HL-60 (cell line): ENCODE measurements at regions not wholly inside any gene's neighbourhood (a gene's known extent, or its start where the extent isn't known, plus 50 kb on each side); places are given as distances from the start of the nearest gene placed in this dataset.

Source experiments
- DNase-seq, 2 experiments: peaks; one replicate each; pipeline ENCODE4 v3.0.0-alpha.2; 2010 to 2020; ENCODE audit warnings: low read depth in 1 of 2, low spot score in 1 of 2
- H3K27ac ChIP-seq: fragments of 250-450 bp; sonication (Bioruptor Pico); replicated peaks from 2 replicates; pipeline ENCODE4 v1.5.1; 2020; ENCODE audit warnings: mild to moderate bottlenecking, moderate library complexity
- H3K27me3 ChIP-seq: fragments of 250-450 bp; sonication (Bioruptor Pico); 2 replicates; pipeline ENCODE4 v1.5.1; 2021; ENCODE audit warnings: mild to moderate bottlenecking, moderate library complexity; ENCODE audit not compliant: insufficient read depth, poor library complexity, severe bottlenecking
- H3K4me3 ChIP-seq: replicated peaks from 2 replicates; pipeline ENCODE4 v1.5.1; 2011; ENCODE audit warnings: mild to moderate bottlenecking, control low read depth, low read length; ENCODE audit not compliant: insufficient read depth
- CTCF ChIP-seq: IDR thresholded peaks from one replicate; pipeline ENCODE4 v1.5.1; 2011; ENCODE audit warnings: low read length, control low read depth, inconsistent platforms; ENCODE audit not compliant: insufficient read depth
- GABPA ChIP-seq: IDR thresholded peaks from 2 replicates; pipeline ENCODE4 v1.6.1; 2012; ENCODE audit warnings: low read depth
- POLR2AphosphoS5 ChIP-seq: IDR thresholded peaks from 2 replicates; pipeline ENCODE4 v1.6.1; 2012; ENCODE audit warnings: low read depth
- SPI1 ChIP-seq: IDR thresholded peaks from 2 replicates; pipeline ENCODE4 v1.6.1; 2012; ENCODE audit warnings: low read depth, mild to moderate bottlenecking, borderline replicate concordance
- TF ChIP-seq, protein P1 (sequence below): IDR thresholded peaks from 2 replicates; pipeline ENCODE4 v1.6.1; 2012; ENCODE audit warnings: low read depth; ENCODE audit not compliant: insufficient replicate concordance

DNA sequence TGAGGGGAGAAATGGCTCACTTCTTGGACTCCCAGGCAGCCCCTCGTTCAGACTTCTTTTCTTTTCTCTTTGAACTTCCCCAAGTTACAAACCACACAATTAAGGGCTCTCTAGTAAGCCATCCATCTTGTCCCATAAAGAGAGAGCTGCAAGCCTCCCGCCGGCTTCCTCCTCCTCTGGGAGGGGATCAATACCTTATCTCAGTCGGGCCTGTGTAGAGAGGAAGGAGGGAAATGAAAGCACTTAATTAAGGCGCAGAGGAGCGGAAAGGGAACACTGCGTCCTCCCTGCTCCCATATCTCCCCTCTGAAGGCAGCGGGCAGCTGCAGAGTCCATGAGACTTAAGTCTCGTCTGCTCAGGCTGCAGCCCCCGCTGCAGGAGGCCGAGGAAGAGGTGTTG, 112.6 kb upstream of the CSF3R start:
- Histone ChIP-seq H3K27me3 (peaks cover 3% of the 10 kb centered on the region), H3K4me3 (no peak overlapping the region), H3K27ac (no peak overlapping the region)
- TF ChIP-seq SPI1 (no peak), CTCF (no peak), POLR2AphosphoS5 (no peak), GABPA (no peak)
- TF ChIP-seq, protein P1, sequence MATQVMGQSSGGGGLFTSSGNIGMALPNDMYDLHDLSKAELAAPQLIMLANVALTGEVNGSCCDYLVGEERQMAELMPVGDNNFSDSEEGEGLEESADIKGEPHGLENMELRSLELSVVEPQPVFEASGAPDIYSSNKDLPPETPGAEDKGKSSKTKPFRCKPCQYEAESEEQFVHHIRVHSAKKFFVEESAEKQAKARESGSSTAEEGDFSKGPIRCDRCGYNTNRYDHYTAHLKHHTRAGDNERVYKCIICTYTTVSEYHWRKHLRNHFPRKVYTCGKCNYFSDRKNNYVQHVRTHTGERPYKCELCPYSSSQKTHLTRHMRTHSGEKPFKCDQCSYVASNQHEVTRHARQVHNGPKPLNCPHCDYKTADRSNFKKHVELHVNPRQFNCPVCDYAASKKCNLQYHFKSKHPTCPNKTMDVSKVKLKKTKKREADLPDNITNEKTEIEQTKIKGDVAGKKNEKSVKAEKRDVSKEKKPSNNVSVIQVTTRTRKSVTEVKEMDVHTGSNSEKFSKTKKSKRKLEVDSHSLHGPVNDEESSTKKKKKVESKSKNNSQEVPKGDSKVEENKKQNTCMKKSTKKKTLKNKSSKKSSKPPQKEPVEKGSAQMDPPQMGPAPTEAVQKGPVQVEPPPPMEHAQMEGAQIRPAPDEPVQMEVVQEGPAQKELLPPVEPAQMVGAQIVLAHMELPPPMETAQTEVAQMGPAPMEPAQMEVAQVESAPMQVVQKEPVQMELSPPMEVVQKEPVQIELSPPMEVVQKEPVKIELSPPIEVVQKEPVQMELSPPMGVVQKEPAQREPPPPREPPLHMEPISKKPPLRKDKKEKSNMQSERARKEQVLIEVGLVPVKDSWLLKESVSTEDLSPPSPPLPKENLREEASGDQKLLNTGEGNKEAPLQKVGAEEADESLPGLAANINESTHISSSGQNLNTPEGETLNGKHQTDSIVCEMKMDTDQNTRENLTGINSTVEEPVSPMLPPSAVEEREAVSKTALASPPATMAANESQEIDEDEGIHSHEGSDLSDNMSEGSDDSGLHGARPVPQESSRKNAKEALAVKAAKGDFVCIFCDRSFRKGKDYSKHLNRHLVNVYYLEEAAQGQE = no peak
- no peak for DNase-seq

DNA sequence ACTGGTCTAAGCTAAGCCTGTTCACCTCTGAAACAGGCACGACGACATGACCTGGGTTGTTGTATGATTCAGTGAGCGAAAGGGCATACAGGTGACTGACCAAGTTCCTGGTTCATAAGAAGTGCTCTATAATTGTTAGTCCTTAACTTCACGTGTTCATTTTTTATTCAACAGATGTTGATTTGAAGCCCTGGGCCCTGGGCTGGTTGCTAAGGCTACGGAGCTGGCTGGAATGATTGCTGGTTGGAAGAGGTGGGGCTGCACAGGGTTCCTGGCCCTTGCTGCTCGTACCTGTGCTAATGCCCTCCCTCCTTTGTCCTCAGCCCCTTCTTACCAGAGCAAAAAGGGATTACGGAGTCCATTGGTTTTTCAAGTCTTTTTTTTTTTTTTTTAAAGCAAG, 111.3 kb upstream of the CSF3R start:
- H3K27me3 ChIP-seq = peaks cover 3% of the 10 kb centered on the region
- DNase-seq = no peak

DNA sequence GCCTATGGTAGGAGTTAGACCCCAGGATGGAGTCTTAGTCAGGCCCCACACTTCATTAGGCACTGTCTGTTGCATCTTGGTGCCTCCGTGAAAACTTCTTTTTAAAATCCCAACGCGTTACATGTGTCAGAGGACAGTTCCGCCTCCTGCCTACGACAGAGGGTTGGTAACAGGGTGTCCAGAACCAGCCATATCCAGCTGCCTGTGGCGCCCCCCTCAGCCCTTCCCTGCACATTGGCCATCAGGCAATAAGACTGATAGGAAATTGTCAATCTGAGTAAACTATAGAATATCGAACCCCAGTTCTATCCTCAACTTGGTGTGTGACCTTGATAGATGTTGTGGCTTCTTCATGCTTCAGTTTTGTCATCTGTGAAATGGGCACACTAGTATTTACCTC, 108.6 kb upstream of the CSF3R start:
- no peak for DNase-seq
- Histone ChIP-seq H3K27ac (no peak overlapping the region), H3K4me3 (no peak overlapping the region), H3K27me3 (peaks cover 5% of the 10 kb centered on the region)
- TF ChIP-seq SPI1 (no peak), CTCF (no peak), GABPA (no peak), POLR2AphosphoS5 (no peak)
- TF ChIP-seq, protein P1 = no peak

More for the DNA sequence above, 111.3 kb upstream of the CSF3R start:
- no peak overlapping the region for H3K27ac ChIP-seq
- H3K4me3 ChIP-seq = no peak overlapping the region
- TF ChIP-seq GABPA (no peak), SPI1 (no peak), POLR2AphosphoS5 (no peak), CTCF (no peak)
- TF ChIP-seq, protein P1 = no peak
